SU-DHL-6 (cell line): ENCODE measurements at regions not wholly inside any gene's neighbourhood (a gene's known extent, or its start where the extent isn't known, plus 50 kb on each side); places are given as distances from the start of the nearest gene placed in this dataset.

Source experiments
- EZH2phosphoT487 ChIP-seq: fragments of 200-600 bp; sonication (generic), shearing (Covaris generic); conservative IDR thresholded peaks from 2 replicates; pipeline ENCODE4 v1.6.1; 2018; ENCODE audit warnings: mild to moderate bottlenecking, antibody characterized with exemption, low read length, moderate library complexity, mixed read lengths
- TF ChIP-seq, protein P1 (sequence below): fragments of 200-600 bp; sonication (generic); IDR thresholded peaks from one replicate; pipeline ENCODE4 v1.5.1; 2017; ENCODE audit warnings: antibody characterized with exemption, mild to moderate bottlenecking, low read length, moderate library complexity; ENCODE audit not compliant: insufficient read depth, poor library complexity, severe bottlenecking

DNA sequence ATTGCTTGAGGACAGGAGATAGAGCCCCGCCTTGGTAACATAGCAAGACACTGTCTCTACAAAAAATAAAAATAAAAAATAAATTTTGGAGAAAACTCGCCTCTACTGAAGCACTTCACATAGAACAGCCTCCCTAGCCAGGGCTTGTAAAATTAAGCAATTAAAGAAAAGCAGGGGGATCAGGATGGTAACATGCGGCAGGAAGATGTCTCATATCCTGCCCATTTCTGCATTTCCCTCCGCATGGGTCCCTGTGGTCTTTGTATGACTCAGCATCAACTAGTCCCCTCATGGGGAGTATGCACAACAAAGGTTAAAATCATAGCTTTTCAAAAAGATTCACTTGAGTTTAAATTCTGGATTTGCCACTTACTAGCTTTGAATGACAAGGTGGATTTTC, 379.0 kb downstream of the EPHA7 start:
- TF ChIP-seq, protein P1, sequence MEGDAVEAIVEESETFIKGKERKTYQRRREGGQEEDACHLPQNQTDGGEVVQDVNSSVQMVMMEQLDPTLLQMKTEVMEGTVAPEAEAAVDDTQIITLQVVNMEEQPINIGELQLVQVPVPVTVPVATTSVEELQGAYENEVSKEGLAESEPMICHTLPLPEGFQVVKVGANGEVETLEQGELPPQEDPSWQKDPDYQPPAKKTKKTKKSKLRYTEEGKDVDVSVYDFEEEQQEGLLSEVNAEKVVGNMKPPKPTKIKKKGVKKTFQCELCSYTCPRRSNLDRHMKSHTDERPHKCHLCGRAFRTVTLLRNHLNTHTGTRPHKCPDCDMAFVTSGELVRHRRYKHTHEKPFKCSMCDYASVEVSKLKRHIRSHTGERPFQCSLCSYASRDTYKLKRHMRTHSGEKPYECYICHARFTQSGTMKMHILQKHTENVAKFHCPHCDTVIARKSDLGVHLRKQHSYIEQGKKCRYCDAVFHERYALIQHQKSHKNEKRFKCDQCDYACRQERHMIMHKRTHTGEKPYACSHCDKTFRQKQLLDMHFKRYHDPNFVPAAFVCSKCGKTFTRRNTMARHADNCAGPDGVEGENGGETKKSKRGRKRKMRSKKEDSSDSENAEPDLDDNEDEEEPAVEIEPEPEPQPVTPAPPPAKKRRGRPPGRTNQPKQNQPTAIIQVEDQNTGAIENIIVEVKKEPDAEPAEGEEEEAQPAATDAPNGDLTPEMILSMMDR, result no peak
- TF ChIP-seq EZH2phosphoT487, result no peak
